LHCN-M2 (cell line): ENCODE measurements at regions not wholly inside any gene's neighbourhood (a gene's known extent, or its start where the extent isn't known, plus 50 kb on each side); places are given as distances from the start of the nearest gene placed in this dataset.
"Not testable (repeated sequence)": the region's sequence is repeated elsewhere in the genome, so short reads cannot be mapped to it uniquely, and the experiment has no call there.

ENCODE experiments used
- DNase-seq: peaks from one replicate; pipeline ENCODE4 v3.0.0-alpha.2; 2012; ENCODE audit warnings: low read depth

GRCh38 chrX:39398215-39398962, 597.1 kb downstream of the MID1IP1 start:
- no peak for DNase-seq

GRCh38 chrX:39398963-39399261, 597.7 kb downstream of the MID1IP1 start:
- no peak for DNase-seq

- no peak for DNase-seq
These were observed 598.1 kb downstream of the MID1IP1 start for GRCh38 chrX:39399387-39399786.

- DNase-seq = no peak
These were observed 600.3 kb downstream of the MID1IP1 start for GRCh38 chrX:39401483-39402110.

- DNase-seq = no peak
These were observed 600.9 kb downstream of the MID1IP1 start for GRCh38 chrX:39402158-39402557.

GRCh38 chrX:39406799-39407198, 605.5 kb downstream of the MID1IP1 start:
- DNase-seq = no peak

- no peak for DNase-seq
These were observed 608.1 kb downstream of the MID1IP1 start for GRCh38 chrX:39409246-39409917.

GRCh38 chrX:39414290-39414854, 613.1 kb downstream of the MID1IP1 start:
- no peak for DNase-seq

GRCh38 chrX:39416547-39417260, 615.4 kb downstream of the MID1IP1 start:
- DNase-seq = peak; percentile 1

GRCh38 chrX:39418254-39418704, 617.0 kb downstream of the MID1IP1 start:
- DNase-seq = no peak

GRCh38 chrX:39418731-39419638, 617.7 kb downstream of the MID1IP1 start:
- DNase-seq = no peak

GRCh38 chrX:39421006-39421405, 619.7 kb downstream of the MID1IP1 start:
- no peak for DNase-seq

- DNase-seq = no peak
These were observed 624.0 kb downstream of the MID1IP1 start for GRCh38 chrX:39425124-39425806.

- no peak for DNase-seq
These were observed 624.8 kb downstream of the MID1IP1 start for GRCh38 chrX:39426101-39426500.

- DNase-seq = peak; percentile 3
These were observed 626.2 kb downstream of the MID1IP1 start for GRCh38 chrX:39427492-39427891.

- DNase-seq = peak; percentile 37
These were observed 626.6 kb downstream of the MID1IP1 start for GRCh38 chrX:39427906-39428305.

- no peak for DNase-seq
These were observed 629.3 kb downstream of the MID1IP1 start for GRCh38 chrX:39430551-39430950.

GRCh38 chrX:39431893-39432292, 630.6 kb downstream of the MID1IP1 start:
- no peak for DNase-seq

GRCh38 chrX:39434671-39435070, 633.4 kb downstream of the MID1IP1 start:
- DNase-seq = not testable (repeated sequence)

- DNase-seq = not testable (repeated sequence)
These were observed 635.3 kb downstream of the MID1IP1 start for GRCh38 chrX:39436538-39436937.
